ENCODE measurements at regions not wholly inside any gene's neighbourhood (a gene's known extent, or its start where the extent isn't known, plus 50 kb on each side); places are given as distances from the start of the nearest gene placed in this dataset.
"Not testable (repeated sequence)": the region's sequence is repeated elsewhere in the genome, so short reads cannot be mapped to it uniquely, and the experiment has no call there.

GRCh38 chr14:105659935-105660527 is 133.6 kb downstream of the TMEM121 start:
- DNase-seq (ENCODE audit: low spot score), result no peak

GRCh38 chr14:105660816-105661531 is 134.6 kb downstream of the TMEM121 start:
- no peak for DNase-seq (ENCODE audit: low spot score)

GRCh38 chr14:105662043-105662442 is 135.7 kb downstream of the TMEM121 start:
- not testable (repeated sequence) for DNase-seq (ENCODE audit: low spot score)

DNA sequence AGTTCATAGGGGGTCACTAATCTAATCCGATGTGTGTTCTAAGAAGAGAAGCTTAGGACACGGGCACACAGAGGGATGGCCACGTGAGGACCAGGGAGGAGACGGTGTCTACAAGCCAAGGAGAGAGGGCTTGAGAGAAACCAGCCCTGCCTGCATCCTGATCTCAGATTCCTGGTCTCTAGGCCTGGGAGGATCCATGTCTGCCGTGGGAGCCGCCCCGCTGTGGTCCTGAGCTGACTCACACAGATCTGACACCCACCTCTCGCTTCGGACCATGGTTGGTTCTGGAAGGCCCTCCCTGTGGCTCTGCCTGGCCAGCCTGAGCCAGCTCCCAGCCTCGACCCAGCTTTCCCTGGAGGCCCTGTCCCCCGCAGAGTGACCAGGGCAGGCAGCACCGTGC is 136.2 kb downstream of the TMEM121 start:
- not testable (repeated sequence) for DNase-seq (ENCODE audit: low spot score)

- not testable (repeated sequence) for DNase-seq (ENCODE audit: low spot score)
Observed at GRCh38 chr14:105663323-105663722, 136.9 kb downstream of the TMEM121 start.

DNA sequence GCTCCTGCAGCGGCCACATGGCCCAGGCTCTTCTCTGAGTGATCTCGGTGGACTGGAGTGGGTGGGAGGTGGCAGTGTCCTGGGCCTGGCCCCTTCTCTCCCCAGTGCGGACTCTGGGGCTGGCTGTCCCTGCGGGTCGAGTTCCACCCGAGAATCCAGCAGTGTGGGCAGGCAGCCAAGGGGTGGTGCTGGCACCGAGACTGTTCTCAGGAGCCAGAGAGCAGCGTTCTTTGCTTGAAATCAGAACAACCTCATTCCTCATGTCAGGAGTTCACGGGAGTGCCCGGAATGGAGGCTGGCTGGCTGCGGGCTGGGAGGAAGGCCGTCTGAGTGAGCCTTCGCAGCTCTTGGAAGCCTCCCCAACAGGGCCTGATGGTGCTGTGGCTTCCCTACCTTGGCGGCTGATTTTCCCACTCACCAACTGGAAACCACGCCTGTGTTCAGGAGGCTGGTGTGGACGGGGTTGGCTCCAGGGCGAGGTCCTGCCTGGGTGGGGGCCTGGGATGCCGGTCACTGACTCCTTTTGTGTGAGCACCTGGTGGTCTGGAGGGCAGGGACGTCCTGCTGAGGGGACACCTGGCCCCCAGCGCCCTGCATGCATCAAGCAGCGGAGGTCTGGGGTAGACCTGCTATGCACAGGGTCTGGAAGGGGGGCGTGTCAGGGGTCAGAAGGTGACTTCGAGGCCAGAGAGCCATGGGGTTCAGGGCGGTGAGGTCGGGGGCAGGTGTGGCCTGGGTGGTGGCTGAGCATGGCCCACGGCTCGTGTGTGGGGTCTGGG is 137.6 kb downstream of the TMEM121 start:
- DNase-seq (ENCODE audit: low spot score), result peak; percentile 59

GRCh38 chr14:105664691-105665090 is 138.3 kb downstream of the TMEM121 start:
- DNase-seq (ENCODE audit: low spot score), result no peak

GRCh38 chr14:105665247-105665950 is 139.0 kb downstream of the TMEM121 start:
- DNase-seq (ENCODE audit: low spot score), result no peak

DNA sequence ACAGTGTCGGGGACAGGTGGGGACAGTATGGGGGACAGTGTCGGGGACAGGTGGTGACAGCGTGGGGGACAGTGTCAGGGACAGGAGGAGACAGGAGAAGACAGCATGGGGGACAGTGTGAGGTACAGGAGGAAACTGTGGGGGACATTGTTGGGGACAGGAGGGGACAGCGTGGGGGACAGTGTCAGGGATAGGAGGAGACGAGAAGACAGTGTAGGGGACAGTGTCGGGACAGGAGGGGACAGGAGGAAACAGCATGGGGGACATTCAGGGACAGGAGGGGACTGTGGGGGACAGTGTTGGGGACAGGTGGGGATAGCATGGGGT is 139.5 kb downstream of the TMEM121 start:
- DNase-seq (ENCODE audit: low spot score), result no peak

DNA sequence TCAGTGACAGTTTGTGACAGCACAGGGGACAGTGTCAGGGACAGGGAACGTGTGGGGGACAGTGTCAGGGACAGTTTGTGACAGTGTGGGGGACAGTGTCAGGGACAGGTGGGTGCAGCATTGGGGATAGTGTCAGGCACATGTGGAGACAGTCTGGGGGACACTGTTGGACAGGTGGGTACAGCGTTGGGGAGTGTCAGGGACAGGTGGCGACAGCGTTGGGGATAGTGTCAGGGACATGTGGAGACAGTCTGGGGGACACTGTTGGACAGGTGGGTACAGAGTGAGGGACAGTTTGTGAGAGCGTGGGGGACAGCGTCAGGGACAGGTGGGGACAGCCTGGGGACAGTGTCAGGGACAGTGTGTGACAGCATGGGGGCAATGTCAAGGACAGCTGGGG is 140.0 kb downstream of the TMEM121 start:
- no peak for DNase-seq (ENCODE audit: low spot score)

DNA sequence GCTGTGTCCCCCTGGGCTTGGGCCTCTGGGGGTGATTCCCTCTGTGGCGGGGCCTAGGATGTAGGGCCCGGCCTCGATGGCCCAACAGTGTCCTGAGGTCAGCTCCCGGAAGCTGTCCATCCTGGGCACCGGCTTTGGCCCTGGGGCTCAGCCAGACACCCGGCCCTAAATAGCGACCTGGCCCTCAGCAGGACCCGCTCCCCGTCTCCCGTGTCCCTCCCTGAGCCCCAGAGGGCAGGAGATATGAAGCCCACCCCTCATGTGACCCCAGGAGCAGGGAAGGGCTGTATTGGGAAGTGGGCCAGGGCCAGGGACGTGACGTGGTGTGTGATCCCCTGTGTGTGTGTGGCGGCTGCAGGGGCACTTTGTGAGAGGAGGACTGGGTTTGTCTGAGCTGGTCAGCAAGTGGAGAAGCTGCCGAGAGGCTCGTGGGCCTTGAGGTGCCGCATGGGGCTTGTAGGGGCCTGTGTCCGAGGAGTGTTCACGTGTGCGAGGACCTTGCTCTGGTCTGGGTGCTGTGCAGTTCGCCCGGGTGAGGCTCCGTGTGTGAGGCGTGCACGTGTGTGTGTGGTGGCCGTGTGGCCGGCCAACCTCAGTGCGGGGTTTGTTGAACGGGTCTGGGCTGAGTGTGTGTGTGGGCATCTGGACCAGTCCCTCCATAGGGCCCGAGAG is 140.7 kb downstream of the TMEM121 start:
- DNase-seq (ENCODE audit: low spot score), result not testable (repeated sequence)

DNA sequence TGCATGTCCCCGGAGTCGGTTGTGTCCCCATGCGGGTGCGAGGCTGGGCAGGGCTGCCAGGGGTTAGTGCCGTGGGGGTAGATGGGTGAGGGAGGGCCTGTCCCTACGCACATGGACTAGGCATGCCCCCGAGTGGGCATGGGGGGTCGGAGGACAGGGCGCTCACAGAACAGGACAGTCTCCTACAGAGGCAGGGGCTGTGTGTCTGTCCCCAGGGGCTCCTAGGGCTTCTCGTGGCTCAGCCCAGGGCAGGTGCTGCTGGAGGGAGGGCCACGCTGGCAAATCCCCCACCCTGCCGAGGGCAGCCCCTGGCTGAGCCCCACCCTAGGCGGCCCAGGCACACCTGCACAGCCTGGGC is 141.3 kb downstream of the TMEM121 start:
- not testable (repeated sequence) for DNase-seq (ENCODE audit: low spot score)

GRCh38 chr14:105668021-105668420 is 141.6 kb downstream of the TMEM121 start:
- DNase-seq (ENCODE audit: low spot score), result not testable (repeated sequence)

GRCh38 chr14:105668471-105669230 is 142.3 kb downstream of the TMEM121 start:
- DNase-seq (ENCODE audit: low spot score), result not testable (repeated sequence)

- DNase-seq (ENCODE audit: low spot score), result not testable (repeated sequence)
Observed at GRCh38 chr14:105669231-105669610, 142.8 kb downstream of the TMEM121 start.

- not testable (repeated sequence) for DNase-seq (ENCODE audit: low spot score)
Observed at GRCh38 chr14:105669646-105670045, 143.3 kb downstream of the TMEM121 start.

DNA sequence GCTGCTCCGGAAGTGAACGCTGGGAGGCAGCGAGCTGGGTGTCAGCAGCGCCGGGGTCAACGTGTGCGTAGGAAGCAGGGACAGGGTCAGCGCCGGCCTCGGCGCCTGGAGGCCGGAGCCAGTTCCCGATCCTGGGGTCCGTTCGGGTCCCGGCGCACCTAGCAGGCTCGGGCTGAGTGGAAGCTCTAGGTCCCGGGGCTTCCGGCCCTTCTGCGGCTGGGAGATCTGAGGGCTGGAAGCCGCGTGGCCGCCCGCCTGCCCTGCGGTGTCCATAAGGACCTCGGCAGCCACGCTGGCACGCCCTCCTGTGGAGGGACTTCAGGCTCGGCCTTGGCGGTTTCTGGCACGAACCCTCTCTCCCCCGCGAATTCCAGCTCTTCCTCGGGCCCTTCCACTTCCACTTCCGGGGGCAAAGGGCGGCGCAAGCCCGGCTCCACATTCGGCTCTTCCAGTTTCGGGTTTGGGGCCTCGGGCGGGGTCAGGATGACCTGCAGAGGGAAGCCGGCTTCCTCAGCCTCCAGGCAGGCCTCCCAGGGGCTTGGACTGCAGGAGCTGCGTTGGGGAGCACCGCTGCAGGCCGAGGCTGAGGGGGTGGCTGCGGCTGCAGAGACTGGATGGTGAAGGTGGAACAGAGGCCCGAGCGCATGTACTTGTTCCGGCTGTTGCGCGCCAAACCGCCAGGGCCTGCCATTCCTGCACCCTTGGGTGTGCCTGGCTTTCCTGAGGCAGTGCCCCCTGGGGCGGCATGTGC is 146.2 kb downstream of the TMEM121 start:
- DNase-seq (ENCODE audit: low spot score), result not testable (repeated sequence)

- DNase-seq (ENCODE audit: low spot score), result not testable (repeated sequence)
Observed at GRCh38 chr14:105675433-105675832, 149.1 kb downstream of the TMEM121 start.

- DNase-seq (ENCODE audit: low spot score), result not testable (repeated sequence)
Observed at GRCh38 chr14:105675905-105676670, 149.7 kb downstream of the TMEM121 start.
